ENCODE measurements at regions not wholly inside any gene's neighbourhood (a gene's known extent, or its start where the extent isn't known, plus 50 kb on each side); places are given as distances from the start of the nearest gene placed in this dataset.

DNA sequence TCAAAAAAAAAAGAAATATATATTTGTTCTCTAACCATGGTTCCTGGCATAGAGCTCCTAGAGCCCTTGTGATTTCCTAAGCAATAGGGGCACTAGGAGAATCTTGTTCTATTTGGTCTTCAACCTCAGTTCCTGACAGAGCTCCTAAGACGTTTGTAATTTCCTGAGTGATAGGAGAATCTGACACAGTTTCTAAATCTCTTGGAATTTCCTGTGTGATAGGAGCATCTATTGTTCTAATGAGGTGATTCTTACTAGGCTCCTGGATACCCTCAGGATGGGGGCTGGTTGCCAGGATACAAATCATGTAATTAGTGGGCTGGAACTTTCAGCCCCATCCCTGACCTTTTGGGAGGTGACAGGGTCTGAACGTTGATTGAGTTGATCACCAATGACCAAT lies 245.8 kb downstream of the ZEB2 start:
- TF ChIP-seq, protein P1, sequence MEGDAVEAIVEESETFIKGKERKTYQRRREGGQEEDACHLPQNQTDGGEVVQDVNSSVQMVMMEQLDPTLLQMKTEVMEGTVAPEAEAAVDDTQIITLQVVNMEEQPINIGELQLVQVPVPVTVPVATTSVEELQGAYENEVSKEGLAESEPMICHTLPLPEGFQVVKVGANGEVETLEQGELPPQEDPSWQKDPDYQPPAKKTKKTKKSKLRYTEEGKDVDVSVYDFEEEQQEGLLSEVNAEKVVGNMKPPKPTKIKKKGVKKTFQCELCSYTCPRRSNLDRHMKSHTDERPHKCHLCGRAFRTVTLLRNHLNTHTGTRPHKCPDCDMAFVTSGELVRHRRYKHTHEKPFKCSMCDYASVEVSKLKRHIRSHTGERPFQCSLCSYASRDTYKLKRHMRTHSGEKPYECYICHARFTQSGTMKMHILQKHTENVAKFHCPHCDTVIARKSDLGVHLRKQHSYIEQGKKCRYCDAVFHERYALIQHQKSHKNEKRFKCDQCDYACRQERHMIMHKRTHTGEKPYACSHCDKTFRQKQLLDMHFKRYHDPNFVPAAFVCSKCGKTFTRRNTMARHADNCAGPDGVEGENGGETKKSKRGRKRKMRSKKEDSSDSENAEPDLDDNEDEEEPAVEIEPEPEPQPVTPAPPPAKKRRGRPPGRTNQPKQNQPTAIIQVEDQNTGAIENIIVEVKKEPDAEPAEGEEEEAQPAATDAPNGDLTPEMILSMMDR (IDR thresholded peaks at IDR 0.05; ENCODE audit: insufficient read depth, low read length, poor library complexity, severe bottlenecking) = no peak
- TF ChIP-seq EZH2phosphoT487 (conservative IDR thresholded peaks at IDR 0.05; ENCODE audit: low read length) = no peak

All from SU-DHL-6 (cell line).